Vagina (tissue), 2 donors: ENCODE measurements at regions not wholly inside any gene's neighbourhood (a gene's known extent, or its start where the extent isn't known, plus 50 kb on each side); places are given as distances from the start of the nearest gene placed in this dataset.

ENCODE experiments used
- DNase-seq, 2 donors: peaks; one replicate each; pipeline ENCODE4 v3.0.0-alpha.2; 2017; ENCODE audit errors: extremely low spot score in 2 of 2
- H3K27ac ChIP-seq: fragments of 200-600 bp; sonication (generic); one replicate; pipeline ENCODE4 v1.5.1; 2019
- H3K27me3 ChIP-seq: fragments of 200-600 bp; sonication (generic); one replicate; pipeline ENCODE4 v1.5.1; 2019
- H3K36me3 ChIP-seq, 2 donors: fragments of 200-600 bp; sonication (generic); one replicate each; pipeline ENCODE4 v1.5.1; 2017 to 2019
- H3K4me1 ChIP-seq: fragments of 200-600 bp; sonication (generic); one replicate; pipeline ENCODE4 v1.5.1; 2019
- H3K4me3 ChIP-seq, 2 donors: fragments of 200-600 bp; sonication (generic); 1 replicate in 1 of 2; 2 replicates in 1 of 2; pipeline ENCODE4 v1.5.1; 2016 to 2019
- H3K9me3 ChIP-seq: fragments of 200-600 bp; sonication (generic); one replicate; pipeline ENCODE4 v1.5.1; 2019
- CTCF ChIP-seq, 3 experiments: fragments of 450-650 bp in 2 of 3; fragments of 200-600 bp in 1 of 3; sonication (generic) in 1 of 3; IDR thresholded peaks; one replicate each; pipeline ENCODE4 v1.5.1; 2017 to 2019; ENCODE audit warnings: antibody characterized with exemption in 3 of 3, mild to moderate bottlenecking in 2 of 3, moderate library complexity in 2 of 3
- POLR2A ChIP-seq, 2 donors: fragments of 450-650 bp; IDR thresholded peaks; one replicate each; pipeline ENCODE4 v1.6.1; 2017; ENCODE audit warnings: antibody characterized with exemption in 2 of 2, mild to moderate bottlenecking in 2 of 2, moderate library complexity in 2 of 2
- POLR2AphosphoS5 ChIP-seq, 2 donors: sonication (generic); formaldehyde crosslinking; IDR thresholded peaks; one replicate each; pipeline ENCODE4 v1.9.0; 2017; ENCODE audit warnings: antibody characterized with exemption in 2 of 2, mild to moderate bottlenecking in 2 of 2, low read depth in 1 of 2; ENCODE audit not compliant: insufficient read depth in 1 of 2
- intact Hi-C: fragments of 100-400 bp; cut with DNase I; formaldehyde crosslinking; loops from one replicate; pipeline ENCODE4 v1.15.1; 2023

DNA sequence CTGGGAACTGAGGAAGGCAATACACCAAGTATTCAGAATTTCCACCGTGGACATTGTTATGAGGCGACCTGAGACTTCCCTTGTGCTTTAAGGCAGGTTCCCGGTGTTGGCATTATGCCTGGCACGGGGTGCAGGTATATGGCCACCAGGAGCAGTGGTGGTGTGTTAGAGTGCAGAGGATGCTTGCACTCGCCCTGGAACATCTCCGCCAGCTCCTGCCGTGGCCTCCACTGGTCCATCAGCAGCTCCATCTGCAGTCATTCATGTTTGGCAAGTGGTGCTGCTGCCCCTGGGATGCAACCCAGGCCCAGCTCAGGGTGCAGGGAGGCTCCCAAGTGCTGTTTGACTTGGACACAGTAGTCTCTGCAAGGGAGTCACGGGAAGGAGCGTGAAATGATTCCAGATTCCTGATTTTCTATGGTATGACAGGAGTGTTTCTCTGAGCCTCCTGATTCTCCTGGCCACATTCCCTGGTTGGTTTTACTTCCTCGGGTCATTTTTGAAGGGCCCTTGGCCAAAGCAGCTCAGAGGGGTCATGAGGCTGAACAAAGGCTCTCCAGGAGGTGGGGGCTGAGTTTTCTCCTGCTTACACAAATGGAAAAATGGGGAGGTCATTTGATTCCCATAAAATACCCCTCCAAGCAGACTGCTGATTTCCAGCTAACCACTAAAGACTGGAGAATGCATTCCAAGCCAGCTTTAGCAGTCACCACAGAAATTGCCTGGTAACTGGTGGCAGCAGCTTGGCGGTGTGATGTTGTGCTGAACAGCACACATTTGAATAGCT is 60.4 kb upstream of the PSEN2 start:
- Histone ChIP-seq H3K4me3 (no peak overlapping the region), H3K27ac (peak overlapping the region; percentile 72), H3K4me1 (peaks cover 22% of the 10 kb centered on the region), H3K36me3 (no peaks in the 10 kb centered on the region), H3K9me3 (no peaks in the 10 kb centered on the region), H3K27me3 (no peaks in the 10 kb centered on the region)
- intact Hi-C loops: no loop called here
- DNase-seq: no peak
- TF ChIP-seq POLR2A (IDR thresholded peaks at IDR 0.05) (no peak), POLR2AphosphoS5 (IDR thresholded peaks at IDR 0.05; ENCODE audit: insufficient read depth in 1 of 2, low read depth in 1 of 2) (peak; percentile 39 to 51)

- peak overlapping the region; percentile 21 for H3K27ac ChIP-seq
- TF ChIP-seq POLR2AphosphoS5 (IDR thresholded peaks at IDR 0.05; ENCODE audit: insufficient read depth in 1 of 2, low read depth in 1 of 2) (no peak), POLR2A (IDR thresholded peaks at IDR 0.05) (no peak), CTCF (IDR thresholded peaks at IDR 0.05) (no peak)
- no peaks in the 10 kb centered on the region for H3K36me3 ChIP-seq
- H3K4me3 ChIP-seq: no peak overlapping the region
- intact Hi-C loops: no loop called here
- H3K27me3 ChIP-seq: no peaks in the 10 kb centered on the region
- H3K4me1 ChIP-seq: peaks cover 7% of the 10 kb centered on the region
- H3K9me3 ChIP-seq: no peaks in the 10 kb centered on the region
- DNase-seq: no peak
These were observed 61.9 kb upstream of the PSEN2 start for GRCh38 chr1:226808501-226808900.

- no peak for TF ChIP-seq CTCF (IDR thresholded peaks at IDR 0.05)
- TF ChIP-seq POLR2AphosphoS5 (IDR thresholded peaks at IDR 0.05; ENCODE audit: insufficient read depth in 1 of 2, low read depth in 1 of 2): peak in 1 of 2 donors; percentile 41
- TF ChIP-seq POLR2A (IDR thresholded peaks at IDR 0.05): no peak
- no peak for DNase-seq
- Histone ChIP-seq H3K27ac (no peak overlapping the region), H3K27me3 (no peaks in the 10 kb centered on the region), H3K4me3 (no peak overlapping the region), H3K9me3 (no peaks in the 10 kb centered on the region), H3K4me1 (peaks cover 6% of the 10 kb centered on the region), H3K36me3 (no peaks in the 10 kb centered on the region)
- intact Hi-C loops: no loop called here
These were observed 63.4 kb upstream of the PSEN2 start for GRCh38 chr1:226806988-226807387.

GRCh38 chr1:226804907-226805759 is 65.3 kb upstream of the PSEN2 start:
- Histone ChIP-seq H3K27me3 (no peaks in the 10 kb centered on the region), H3K36me3 (no peaks in the 10 kb centered on the region), H3K9me3 (no peaks in the 10 kb centered on the region), H3K4me3 (no peak overlapping the region), H3K4me1 (peaks cover 6% of the 10 kb centered on the region), H3K27ac (no peak overlapping the region)
- intact Hi-C loops: no loop called here
- TF ChIP-seq CTCF (IDR thresholded peaks at IDR 0.05) (no peak), POLR2A (IDR thresholded peaks at IDR 0.05) (no peak), POLR2AphosphoS5 (IDR thresholded peaks at IDR 0.05; ENCODE audit: insufficient read depth in 1 of 2, low read depth in 1 of 2) (no peak)
- no peak for DNase-seq

GRCh38 chr1:226800763-226801380 is 61.8 kb upstream of the ITPKB start:
- H3K4me1 ChIP-seq: no peaks in the 10 kb centered on the region
- no peaks in the 10 kb centered on the region for H3K36me3 ChIP-seq
- no peaks in the 10 kb centered on the region for H3K27me3 ChIP-seq
- no peak for DNase-seq
- intact Hi-C loops: no loop called here
- H3K27ac ChIP-seq: no peak overlapping the region
- H3K9me3 ChIP-seq: no peaks in the 10 kb centered on the region
- TF ChIP-seq CTCF (IDR thresholded peaks at IDR 0.05): no peak
- no peak for TF ChIP-seq POLR2AphosphoS5 (IDR thresholded peaks at IDR 0.05; ENCODE audit: insufficient read depth in 1 of 2, low read depth in 1 of 2)
- no peak for TF ChIP-seq POLR2A (IDR thresholded peaks at IDR 0.05)
- H3K4me3 ChIP-seq: no peak overlapping the region
